ENCODE measurements at regions not wholly inside any gene's neighbourhood (a gene's known extent, or its start where the extent isn't known, plus 50 kb on each side); places are given as distances from the start of the nearest gene placed in this dataset.
"Not testable (repeated sequence)": the region's sequence is repeated elsewhere in the genome, so short reads cannot be mapped to it uniquely, and the experiment has no call there.

GRCh38 chr21:9766890-9767591 lies 754.3 kb upstream of the TPTE start:
- not testable (repeated sequence) for TF ChIP-seq YY1 (IDR thresholded peaks at IDR 0.05; ENCODE audit: insufficient read depth, insufficient read length); ZNF274 (IDR thresholded peaks at IDR 0.05; ENCODE audit: low read depth, low read length); SUZ12 (IDR thresholded peaks at IDR 0.05; ENCODE audit: extremely low read depth, insufficient read depth, insufficient read length)
